ENCODE measurements at regions not wholly inside any gene's neighbourhood (a gene's known extent, or its start where the extent isn't known, plus 50 kb on each side); places are given as distances from the start of the nearest gene placed in this dataset.
"Not testable (repeated sequence)": the region's sequence is repeated elsewhere in the genome, so short reads cannot be mapped to it uniquely, and the experiment has no call there.

GRCh38 chr6:15887491-15888461, 224.9 kb upstream of the DTNBP1 start:
- ATAC-seq (ENCODE audit: low FRiP score): no peak
- DNase-seq (ENCODE audit: low spot score): no peak
- TF ChIP-seq, protein P1, sequence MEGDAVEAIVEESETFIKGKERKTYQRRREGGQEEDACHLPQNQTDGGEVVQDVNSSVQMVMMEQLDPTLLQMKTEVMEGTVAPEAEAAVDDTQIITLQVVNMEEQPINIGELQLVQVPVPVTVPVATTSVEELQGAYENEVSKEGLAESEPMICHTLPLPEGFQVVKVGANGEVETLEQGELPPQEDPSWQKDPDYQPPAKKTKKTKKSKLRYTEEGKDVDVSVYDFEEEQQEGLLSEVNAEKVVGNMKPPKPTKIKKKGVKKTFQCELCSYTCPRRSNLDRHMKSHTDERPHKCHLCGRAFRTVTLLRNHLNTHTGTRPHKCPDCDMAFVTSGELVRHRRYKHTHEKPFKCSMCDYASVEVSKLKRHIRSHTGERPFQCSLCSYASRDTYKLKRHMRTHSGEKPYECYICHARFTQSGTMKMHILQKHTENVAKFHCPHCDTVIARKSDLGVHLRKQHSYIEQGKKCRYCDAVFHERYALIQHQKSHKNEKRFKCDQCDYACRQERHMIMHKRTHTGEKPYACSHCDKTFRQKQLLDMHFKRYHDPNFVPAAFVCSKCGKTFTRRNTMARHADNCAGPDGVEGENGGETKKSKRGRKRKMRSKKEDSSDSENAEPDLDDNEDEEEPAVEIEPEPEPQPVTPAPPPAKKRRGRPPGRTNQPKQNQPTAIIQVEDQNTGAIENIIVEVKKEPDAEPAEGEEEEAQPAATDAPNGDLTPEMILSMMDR (IDR thresholded peaks at IDR 0.05): no peak

- no peak for ATAC-seq (ENCODE audit: low FRiP score)
- TF ChIP-seq, protein P1 (IDR thresholded peaks at IDR 0.05): no peak
- no peak for DNase-seq (ENCODE audit: low spot score)
Observed at GRCh38 chr6:15885624-15886023, 222.8 kb upstream of the DTNBP1 start.

- not testable (repeated sequence) for DNase-seq (ENCODE audit: low spot score)
Observed at GRCh38 chr6:15883593-15883992, 220.8 kb upstream of the DTNBP1 start.

DNA sequence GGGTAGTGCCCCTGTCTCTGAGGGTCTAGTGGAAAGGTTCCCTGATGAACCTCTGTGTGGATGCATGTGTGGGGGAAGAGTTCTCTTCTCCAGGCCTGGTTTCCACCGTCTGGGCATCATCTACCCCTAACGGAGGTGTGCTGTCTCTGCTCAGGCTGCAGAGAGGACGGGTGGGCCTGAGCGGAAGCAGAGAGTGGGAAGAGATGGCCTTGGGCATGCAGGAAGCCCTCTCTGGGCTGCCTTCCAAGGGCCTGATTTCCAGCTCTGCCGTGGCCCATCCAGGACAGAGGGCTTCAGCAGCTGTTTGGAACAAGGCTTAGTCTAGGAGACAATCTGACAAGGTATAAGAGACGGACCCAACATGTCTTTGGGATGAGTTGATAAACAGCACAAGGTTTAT, 220.1 kb upstream of the DTNBP1 start:
- no peak for DNase-seq (ENCODE audit: low spot score)
- ATAC-seq (ENCODE audit: low FRiP score): no peak
- TF ChIP-seq, protein P1 (IDR thresholded peaks at IDR 0.05): no peak

More at GRCh38 chr6:15883593-15883992, 220.8 kb upstream of the DTNBP1 start:
- ATAC-seq (ENCODE audit: low FRiP score): not testable (repeated sequence)

- TF ChIP-seq, protein P1 (IDR thresholded peaks at IDR 0.05): no peak
- no peak for DNase-seq (ENCODE audit: low spot score)
- ATAC-seq (ENCODE audit: low FRiP score): no peak
Observed at GRCh38 chr6:15882345-15882744, 219.5 kb upstream of the DTNBP1 start.

- DNase-seq (ENCODE audit: low spot score) (no peak), ATAC-seq (ENCODE audit: low FRiP score) (no peak)
- TF ChIP-seq, protein P1 (IDR thresholded peaks at IDR 0.05): no peak
Observed at GRCh38 chr6:15881150-15881549, 218.3 kb upstream of the DTNBP1 start.

- ATAC-seq (ENCODE audit: low FRiP score) (no peak), DNase-seq (ENCODE audit: low spot score) (no peak)
- TF ChIP-seq, protein P1 (IDR thresholded peaks at IDR 0.05): no peak
Observed at GRCh38 chr6:15880262-15880973, 217.6 kb upstream of the DTNBP1 start.
